K562 (cell line): ENCODE measurements at regions not wholly inside any gene's neighbourhood (a gene's known extent, or its start where the extent isn't known, plus 50 kb on each side); places are given as distances from the start of the nearest gene placed in this dataset.

Source experiments
- ATAC-seq: fragments of 200-7000 bp; cut with Tn5 transposase; 3 replicates; pipeline ENCODE4 v1.9.1; 2020; ENCODE audit warnings: moderate library complexity
- BruUV-seq: library from RNA; stranded (reverse); fragments of 400-500 nt; replicated peaks from 2 replicates; lab custom pipeline; 2021; lab: Mats Ljungman, UMichigan
- CTCF ChIA-PET: fragments of 300-600 bp; formaldehyde crosslinking; extraction: SDS; loops from one replicate; lab custom pipeline; 2021; ENCODE audit warnings: low intra/inter-chr PET ratio; lab: Yijun Ruan, JAX
- POLR2A ChIA-PET: fragments of 300-600, 350-650 bp; sonication (Branson Sonifier 250); formaldehyde crosslinking; extraction: SDS; loops from one replicate; lab custom pipeline; 2021; ENCODE audit warnings: antibody characterized with exemption, inconsistent platforms; lab: Yijun Ruan, JAX
- DNase-seq, 4 experiments: peaks; one replicate each; pipeline versions ENCODE4 v3.0.0 to v3.0.0-alpha.2; 2011 to 2018; ENCODE audit warnings: low spot score in 3 of 4, mixed read lengths in 3 of 4; ENCODE audit errors: extremely low read depth in 1 of 4
- FAIRE-seq: peaks from 2 replicates; lab custom pipeline; 2011; peaks lifted over from hg19 to GRCh38; lab: Jason Lieb, UNC
- H2AFZ ChIP-seq: 2 replicates; pipeline ENCODE4 v1.6.0; 2011; ENCODE audit warnings: low read depth, low read length, control low read depth, inconsistent platforms
- H3K27ac ChIP-seq: fragments of 200-600 bp; 3 replicates; pipeline ENCODE4 v1.8.0; 2011; ENCODE audit warnings: low read depth, mild to moderate bottlenecking, control low read depth, inconsistent platforms, low read length, moderate library complexity, mixed read lengths; ENCODE audit errors: extremely low read depth
- H3K27me3 ChIP-seq, 2 experiments: fragments of 300-600 bp in 1 of 2; 2 replicates in 1 of 2; 3 replicates in 1 of 2; pipeline versions ENCODE4 v1.6.0 to v1.8.0; 2011; ENCODE audit warnings: inconsistent platforms in 2 of 2, low read length in 2 of 2, mild to moderate bottlenecking in 1 of 2, mixed read lengths in 1 of 2, moderate library complexity in 1 of 2; ENCODE audit not compliant: control insufficient read depth in 2 of 2, insufficient read depth in 2 of 2
- H3K36me3 ChIP-seq: fragments of 300-600 bp; 3 replicates; pipeline ENCODE4 v1.8.0; 2011; ENCODE audit warnings: mild to moderate bottlenecking, low read length, inconsistent platforms; ENCODE audit not compliant: control insufficient read depth, insufficient read depth
- H3K4me1 ChIP-seq, 2 experiments: fragments of 200-600 bp in 1 of 2; replicated peaks in 1 of 2; 2 replicates in 1 of 2; 3 replicates in 1 of 2; pipeline versions ENCODE4 v1.5.1 to v1.8.0; 2011; ENCODE audit warnings: inconsistent platforms in 2 of 2, low read length in 2 of 2, mild to moderate bottlenecking in 1 of 2, mixed read lengths in 1 of 2, moderate library complexity in 1 of 2; ENCODE audit not compliant: control insufficient read depth in 2 of 2, insufficient read depth in 2 of 2
- H3K4me2 ChIP-seq: 2 replicates; pipeline ENCODE4 v1.6.1; 2011; ENCODE audit warnings: low read length, control low read depth, inconsistent platforms, mixed read lengths; ENCODE audit not compliant: insufficient read depth
- H3K4me3 ChIP-seq: fragments of 200-600 bp; sonication (generic), shearing (Covaris generic); 2 replicates; pipeline ENCODE4 v1.5.1; 2016; ENCODE audit warnings: control low read depth, inconsistent platforms
- H3K79me2 ChIP-seq: fragments of 200-600 bp; 3 replicates; pipeline ENCODE4 v1.8.0; 2011; ENCODE audit warnings: low read length, inconsistent platforms; ENCODE audit not compliant: control insufficient read depth, insufficient read depth
- H3K9ac ChIP-seq, 2 experiments: 2 replicates each; pipeline versions ENCODE4 v1.6.0 to v1.6.1; 2011; ENCODE audit warnings: low read depth in 2 of 2, low read length in 2 of 2, control low read depth in 1 of 2, inconsistent platforms in 1 of 2, mild to moderate bottlenecking in 1 of 2, mixed read lengths in 1 of 2; ENCODE audit not compliant: insufficient read depth in 1 of 2
- H3K9me1 ChIP-seq: one replicate; pipeline ENCODE4 v1.6.0; 2011; ENCODE audit warnings: inconsistent platforms, mild to moderate bottlenecking, low read length, moderate library complexity; ENCODE audit not compliant: control insufficient read depth, insufficient read depth
- H3K9me3 ChIP-seq: replicated peaks from 2 replicates; pipeline ENCODE4 v1.5.1; 2011; ENCODE audit warnings: low read depth, low read length, inconsistent platforms; ENCODE audit not compliant: control insufficient read depth, insufficient read depth
- H4K20me1 ChIP-seq: replicated peaks from 2 replicates; pipeline ENCODE4 v1.6.1; 2011; ENCODE audit warnings: low read length, inconsistent platforms, mixed read lengths; ENCODE audit not compliant: control insufficient read depth, insufficient read depth
- CBFA2T2 ChIP-seq: fragments of 450-650 bp; conservative IDR thresholded peaks from 2 replicates; pipeline ENCODE4 v1.6.1; 2017; ENCODE audit warnings: mild to moderate bottlenecking
- E2F3 ChIP-seq: fragments of 250-450 bp; sonication (Bioruptor Pico); IDR thresholded peaks from 2 replicates; pipeline ENCODE4 v1.4.0; 2020; ENCODE audit warnings: mild to moderate bottlenecking
- ERF ChIP-seq: fragments of 450-650 bp; formaldehyde crosslinking; IDR thresholded peaks from 2 replicates; pipeline ENCODE4 v1.4.0; 2020; ENCODE audit warnings: mild to moderate bottlenecking, mixed read lengths
- HNRNPLL ChIP-seq: fragments of 200-400 bp; formaldehyde crosslinking; IDR thresholded peaks from 2 replicates; pipeline ENCODE4 v1.6.1; 2017; ENCODE audit warnings: low read length, low read depth, mild to moderate bottlenecking; ENCODE audit not compliant: poor library complexity, severe bottlenecking
- NFATC3 ChIP-seq: fragments of 450-650 bp; IDR thresholded peaks from 2 replicates; pipeline ENCODE4 v1.6.1; 2017; ENCODE audit warnings: mild to moderate bottlenecking
- NUFIP1 ChIP-seq: fragments of 450-650 bp; IDR thresholded peaks from 2 replicates; pipeline ENCODE4 v1.6.1; 2018; ENCODE audit not compliant: partially characterized antibody
- PHF21A ChIP-seq: fragments of 450-650 bp; IDR thresholded peaks from 2 replicates; pipeline ENCODE4 v1.6.1; 2017; ENCODE audit warnings: low read depth, borderline replicate concordance
- PHF8 ChIP-seq: fragments of 200-600 bp; sonication (generic); IDR thresholded peaks from 2 replicates; pipeline ENCODE4 v1.6.1; 2012; ENCODE audit warnings: mixed run types, mild to moderate bottlenecking, inconsistent platforms, low read length, moderate library complexity, borderline replicate concordance
- SAP30 ChIP-seq: fragments of 200-600 bp; sonication (generic); IDR thresholded peaks from 2 replicates; pipeline ENCODE4 v1.6.1; 2012; ENCODE audit warnings: borderline replicate concordance, low read depth, mild to moderate bottlenecking, moderate library complexity, low read length, control low read depth, inconsistent platforms; ENCODE audit not compliant: insufficient read depth, poor library complexity, severe bottlenecking
- SNIP1 ChIP-seq: fragments of 450-650 bp; IDR thresholded peaks from 2 replicates; pipeline ENCODE4 v1.7.1; 2017; ENCODE audit warnings: low read depth, mild to moderate bottlenecking
- SRSF3 ChIP-seq: fragments of 200-400 bp; formaldehyde crosslinking; IDR thresholded peaks from 2 replicates; pipeline ENCODE4 v1.6.1; 2016; ENCODE audit warnings: mild to moderate bottlenecking, low read length, moderate library complexity; ENCODE audit not compliant: insufficient read depth
- ZNF165 ChIP-seq: fragments of 250-450 bp; sonication (Bioruptor Pico); IDR thresholded peaks from 2 replicates; pipeline ENCODE4 v1.4.0; 2020; ENCODE audit warnings: borderline replicate concordance
- ZNF57 ChIP-seq: fragments of 450-650 bp; formaldehyde crosslinking; IDR thresholded peaks from 2 replicates; pipeline ENCODE4 v1.4.0; 2020; ENCODE audit warnings: mild to moderate bottlenecking, moderate library complexity
- ZNF75A ChIP-seq: fragments of 450-650 bp; formaldehyde crosslinking; IDR thresholded peaks from 2 replicates; pipeline ENCODE4 v1.4.0; 2020; ENCODE audit warnings: mild to moderate bottlenecking
- WGBS: fragments of 100-300 bp; shearing (Covaris generic); methylation state at CpG from one replicate; pipeline ENCODE4 v1.1.6; 2016; ENCODE audit warnings: low coverage, mixed read lengths; ENCODE audit not compliant: insufficient coverage; ENCODE audit errors: missing lambda C conversion rate; 5-methylcytosine and 5-hydroxymethylcytosine counted together
- in situ Hi-C: fragments of 300-500 bp; cut with MboI; formaldehyde crosslinking; loops from 4 replicates; pipeline ENCODE4 v1.15.0; 2018; ENCODE audit warnings: inconsistent platforms, mixed read lengths
- intact Hi-C: fragments of 100-400 bp; cut with micrococcal nuclease; formaldehyde crosslinking; loops from 2 replicates; pipeline ENCODE4 v1.14.2; 2022
- TF ChIP-seq, protein P1 (sequence below): fragments of 250-450 bp; sonication (Bioruptor Pico); IDR thresholded peaks from 2 replicates; pipeline ENCODE4 v1.4.0; 2020; ENCODE audit warnings: mild to moderate bottlenecking, moderate library complexity

GRCh38 chr6:22670605-22671004 is 101.2 kb downstream of the HDGFL1 start (continued):
- TF ChIP-seq, protein P1, sequence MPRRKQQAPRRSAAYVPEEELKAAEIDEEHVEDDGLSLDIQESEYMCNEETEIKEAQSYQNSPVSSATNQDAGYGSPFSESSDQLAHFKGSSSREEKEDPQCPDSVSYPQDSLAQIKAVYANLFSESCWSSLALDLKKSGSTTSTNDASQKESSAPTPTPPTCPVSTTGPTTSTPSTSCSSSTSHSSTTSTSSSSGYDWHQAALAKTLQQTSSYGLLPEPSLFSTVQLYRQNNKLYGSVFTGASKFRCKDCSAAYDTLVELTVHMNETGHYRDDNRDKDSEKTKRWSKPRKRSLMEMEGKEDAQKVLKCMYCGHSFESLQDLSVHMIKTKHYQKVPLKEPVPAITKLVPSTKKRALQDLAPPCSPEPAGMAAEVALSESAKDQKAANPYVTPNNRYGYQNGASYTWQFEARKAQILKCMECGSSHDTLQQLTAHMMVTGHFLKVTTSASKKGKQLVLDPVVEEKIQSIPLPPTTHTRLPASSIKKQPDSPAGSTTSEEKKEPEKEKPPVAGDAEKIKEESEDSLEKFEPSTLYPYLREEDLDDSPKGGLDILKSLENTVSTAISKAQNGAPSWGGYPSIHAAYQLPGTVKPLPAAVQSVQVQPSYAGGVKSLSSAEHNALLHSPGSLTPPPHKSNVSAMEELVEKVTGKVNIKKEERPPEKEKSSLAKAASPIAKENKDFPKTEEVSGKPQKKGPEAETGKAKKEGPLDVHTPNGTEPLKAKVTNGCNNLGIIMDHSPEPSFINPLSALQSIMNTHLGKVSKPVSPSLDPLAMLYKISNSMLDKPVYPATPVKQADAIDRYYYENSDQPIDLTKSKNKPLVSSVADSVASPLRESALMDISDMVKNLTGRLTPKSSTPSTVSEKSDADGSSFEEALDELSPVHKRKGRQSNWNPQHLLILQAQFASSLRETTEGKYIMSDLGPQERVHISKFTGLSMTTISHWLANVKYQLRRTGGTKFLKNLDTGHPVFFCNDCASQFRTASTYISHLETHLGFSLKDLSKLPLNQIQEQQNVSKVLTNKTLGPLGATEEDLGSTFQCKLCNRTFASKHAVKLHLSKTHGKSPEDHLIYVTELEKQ (CRISPR knock-in tag), result no peak
- TF ChIP-seq PHF8, result no peak
- no peak for TF ChIP-seq CBFA2T2
- no peak for TF ChIP-seq HNRNPLL
- TF ChIP-seq SNIP1, result no peak
- TF ChIP-seq ZNF75A (CRISPR knock-in tag), result no peak
- no peak for TF ChIP-seq ERF (CRISPR knock-in tag)
- no peak for TF ChIP-seq NUFIP1
- TF ChIP-seq, all 486 proteins: peak for 0

GRCh38 chr6:22673474-22673873 is 104.1 kb downstream of the HDGFL1 start:
- no peaks in the 10 kb centered on the region for H3K9me1 ChIP-seq
- FAIRE-seq (no peak), ATAC-seq (no peak), DNase-seq (no peak)
- CTCF ChIA-PET, result no interaction called here
- no peak overlapping the region for H2AFZ ChIP-seq
- POLR2A ChIA-PET, result no interaction called here
- no peak overlapping the region for H3K9ac ChIP-seq
- no peaks in the 10 kb centered on the region for H3K4me1 ChIP-seq
- in situ Hi-C loops (no loop called here), intact Hi-C loops (no loop called here)
- WGBS, result 0% methylated on average over 3 of the region's 3 CpGs
- no peaks in the 10 kb centered on the region for H4K20me1 ChIP-seq
- no peaks in the 10 kb centered on the region for H3K27me3 ChIP-seq
- no peaks in the 10 kb centered on the region for H3K79me2 ChIP-seq
- H3K27ac ChIP-seq, result no peak overlapping the region
- no TSS peak for BruUV-seq
- H3K9me3 ChIP-seq, result 0 out of 2 replicates have a peak, but pooled peaks cover 2% of the 10 kb centered on the region
- H3K4me3 ChIP-seq, result no peak overlapping the region
- no peaks in the 10 kb centered on the region for H3K36me3 ChIP-seq
- H3K4me2 ChIP-seq, result no peak overlapping the region
- no peak for TF ChIP-seq ZNF57 (CRISPR knock-in tag)
- TF ChIP-seq E2F3 (CRISPR knock-in tag), result no peak
- TF ChIP-seq SAP30, result no peak
- no peak for TF ChIP-seq SRSF3
- no peak for TF ChIP-seq NFATC3
- no peak for TF ChIP-seq ZNF165 (CRISPR knock-in tag)
- no peak for TF ChIP-seq PHF21A
